Activated naive CD8-positive, alpha-beta T cell treated with anti-CD3 and anti-CD28 coated beads, Interleukin-2, amount 10 ng/mL, durations not matched to agents 7 days and 5 days (primary cell): ENCODE measurements at regions not wholly inside any gene's neighbourhood (a gene's known extent, or its start where the extent isn't known, plus 50 kb on each side); places are given as distances from the start of the nearest gene placed in this dataset.

Source experiments
- ATAC-seq: fragments of 150-1000 bp; cut with Tn5 transposase; one replicate; pipeline ENCODE4 v1.10.0; 2021; ENCODE audit warnings: low read depth, moderate library complexity
- POLR2A ChIA-PET: fragments of 350-600 bp; sonication (Branson Sonifier 250); formaldehyde crosslinking; loops from one replicate; lab custom pipeline; 2021; ENCODE audit warnings: antibody characterized with exemption; lab: Charles Lee
- DNase-seq: peaks from one replicate; pipeline ENCODE4 v3.0.0; 2021
- H3K27ac Mint-ChIP-seq: one replicate; pipeline ENCODE4 v1.8.0; 2022; ENCODE audit warnings: mild to moderate bottlenecking, mixed read lengths
- H3K27me3 Mint-ChIP-seq: one replicate; pipeline ENCODE4 v1.8.0; 2022; ENCODE audit warnings: mild to moderate bottlenecking, moderate library complexity, mixed read lengths
- H3K36me3 Mint-ChIP-seq: one replicate; pipeline ENCODE4 v1.8.0; 2021; ENCODE audit warnings: mild to moderate bottlenecking, mixed read lengths
- H3K4me1 Mint-ChIP-seq: one replicate; pipeline ENCODE4 v1.8.0; 2021; ENCODE audit warnings: mixed read lengths
- H3K4me3 Mint-ChIP-seq: one replicate; pipeline ENCODE4 v1.8.0; 2022; ENCODE audit warnings: mild to moderate bottlenecking, moderate library complexity, mixed read lengths
- H3K9me3 Mint-ChIP-seq: one replicate; pipeline ENCODE4 v1.8.0; 2021; ENCODE audit warnings: mixed read lengths

DNA sequence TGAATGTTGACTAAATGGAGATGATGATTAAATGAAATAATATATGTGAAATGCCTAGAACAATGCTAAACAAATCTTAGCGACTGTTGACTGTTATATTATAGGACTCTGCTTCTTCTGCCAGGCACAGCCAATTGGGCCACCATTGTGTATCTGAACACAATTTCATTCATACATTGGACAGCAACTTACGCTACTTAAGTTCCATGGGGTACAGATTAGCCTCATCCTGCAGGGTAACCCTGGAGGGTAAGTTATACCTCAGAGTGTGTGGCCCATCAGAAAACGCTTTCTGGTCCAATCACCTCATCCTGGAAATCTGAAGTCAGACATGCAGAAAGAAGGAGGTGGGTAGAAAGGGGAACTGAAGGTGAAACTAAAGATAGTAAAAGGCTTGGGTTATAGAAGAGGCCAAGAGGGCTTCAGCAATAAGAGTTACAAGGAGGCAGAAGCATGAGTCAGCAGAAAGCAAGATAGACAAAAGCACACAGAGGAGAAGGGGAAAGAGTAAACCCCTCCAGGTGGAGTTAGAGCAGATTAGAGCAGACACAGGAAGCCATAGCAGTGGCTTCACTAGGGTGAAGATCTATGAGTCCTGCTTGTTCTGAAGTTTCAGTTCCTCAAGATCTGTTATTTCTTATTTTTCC lies 119.3 kb upstream of the SLC24A5 start:
- no peak for DNase-seq
- POLR2A ChIA-PET = no interaction called here
- H3K4me1 Mint-ChIP-seq = no peaks in the 10 kb centered on the region

GRCh38 chr15:48002767-48003166 lies 118.0 kb upstream of the SLC24A5 start:
- DNase-seq = no peak
- Mint-ChIP-seq H3K4me1 (no peaks in the 10 kb centered on the region), H3K27me3 (peaks cover 7% of the 10 kb centered on the region), H3K9me3 (no peaks in the 10 kb centered on the region), H3K27ac (no peak overlapping the region), H3K36me3 (no peaks in the 10 kb centered on the region), H3K4me3 (no peak overlapping the region)
- no peak for ATAC-seq
- POLR2A ChIA-PET = no interaction called here

More for the DNA sequence above, 119.3 kb upstream of the SLC24A5 start:
- H3K4me3 Mint-ChIP-seq = no peak overlapping the region
- H3K36me3 Mint-ChIP-seq = no peaks in the 10 kb centered on the region
- no peak for ATAC-seq
- no peaks in the 10 kb centered on the region for H3K9me3 Mint-ChIP-seq
- H3K27me3 Mint-ChIP-seq = peaks cover 7% of the 10 kb centered on the region
- no peak overlapping the region for H3K27ac Mint-ChIP-seq

DNA sequence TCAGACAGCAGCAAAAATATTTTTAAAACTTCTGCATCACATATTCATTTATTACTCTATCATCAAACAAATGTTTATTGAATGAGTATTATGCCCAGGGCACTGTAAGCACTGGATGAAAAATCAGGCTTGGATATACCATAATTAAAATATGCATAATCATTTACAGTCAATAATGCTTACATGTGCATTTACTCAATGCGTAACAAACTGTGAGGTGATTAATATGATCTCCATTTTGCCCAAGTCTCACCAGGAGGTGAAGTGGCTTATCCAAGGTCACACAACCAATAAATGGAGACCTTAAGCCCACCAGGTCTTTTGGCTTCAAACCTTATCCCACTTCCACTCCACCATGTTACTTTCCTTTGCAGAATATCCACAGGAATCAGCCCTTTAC lies 117.3 kb upstream of the SLC24A5 start:
- H3K27me3 Mint-ChIP-seq = peaks cover 7% of the 10 kb centered on the region

DNA sequence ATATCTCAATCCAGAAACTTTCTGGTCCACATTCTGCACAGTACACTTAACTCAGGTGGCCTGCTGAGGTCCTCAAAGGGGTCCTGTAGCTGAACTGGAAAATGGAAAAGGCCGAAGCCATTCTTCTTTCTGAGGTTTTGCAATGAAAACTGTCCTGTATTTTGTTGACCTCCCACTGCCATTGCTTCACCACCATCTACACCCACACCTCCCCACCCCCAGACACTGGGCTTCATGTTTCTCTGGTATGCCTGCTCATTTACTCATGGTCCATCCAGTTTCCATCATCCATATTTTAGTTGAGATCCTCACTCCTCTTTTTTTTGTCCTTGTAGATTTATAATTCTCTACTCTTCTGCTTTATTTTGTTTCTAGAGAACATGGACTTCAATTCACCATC lies 115.7 kb upstream of the SLC24A5 start:
- POLR2A ChIA-PET = no interaction called here
- ATAC-seq (no peak), DNase-seq (no peak)
- Mint-ChIP-seq H3K9me3 (no peaks in the 10 kb centered on the region), H3K27me3 (peaks cover 7% of the 10 kb centered on the region), H3K4me3 (no peak overlapping the region), H3K36me3 (no peaks in the 10 kb centered on the region), H3K27ac (no peak overlapping the region), H3K4me1 (no peaks in the 10 kb centered on the region)

More for the DNA sequence above, 117.3 kb upstream of the SLC24A5 start:
- POLR2A ChIA-PET = no interaction called here
- Mint-ChIP-seq H3K4me3 (no peak overlapping the region), H3K27ac (no peak overlapping the region), H3K9me3 (no peaks in the 10 kb centered on the region), H3K4me1 (no peaks in the 10 kb centered on the region), H3K36me3 (no peaks in the 10 kb centered on the region)
- ATAC-seq = no peak
- no peak for DNase-seq

GRCh38 chr15:48006031-48006511 lies 114.7 kb upstream of the SLC24A5 start:
- H3K4me3 Mint-ChIP-seq = no peak overlapping the region
- DNase-seq (no peak), ATAC-seq (no peak)
- H3K4me1 Mint-ChIP-seq = no peaks in the 10 kb centered on the region
- POLR2A ChIA-PET = no interaction called here
- H3K36me3 Mint-ChIP-seq = no peaks in the 10 kb centered on the region
- no peaks in the 10 kb centered on the region for H3K9me3 Mint-ChIP-seq
- peaks cover 7% of the 10 kb centered on the region for H3K27me3 Mint-ChIP-seq
- no peak overlapping the region for H3K27ac Mint-ChIP-seq

DNA sequence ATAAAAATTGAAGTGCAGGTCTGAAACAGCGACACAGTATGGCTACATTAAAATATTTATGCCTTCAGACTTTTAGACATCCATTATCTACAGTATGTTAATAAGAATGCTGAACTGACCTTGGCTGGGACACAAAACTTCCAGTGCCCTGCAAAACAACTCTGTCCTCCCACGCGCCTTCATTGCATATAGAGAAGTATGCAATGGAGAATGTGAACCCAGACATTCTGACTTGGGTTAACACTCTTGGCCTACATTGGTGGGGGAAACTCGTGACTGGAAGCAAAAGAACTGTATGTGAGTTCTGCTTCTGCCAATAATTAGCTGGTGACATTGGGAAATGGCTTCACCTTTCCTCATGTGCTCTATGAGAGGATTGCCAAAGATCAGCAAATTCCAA lies 110.5 kb upstream of the SLC24A5 start:
- no peaks in the 10 kb centered on the region for H3K4me1 Mint-ChIP-seq
- no peak for ATAC-seq

GRCh38 chr15:48012191-48012590 lies 108.6 kb upstream of the SLC24A5 start:
- Mint-ChIP-seq H3K4me3 (no peak overlapping the region), H3K9me3 (no peaks in the 10 kb centered on the region), H3K27me3 (no peaks in the 10 kb centered on the region), H3K36me3 (no peaks in the 10 kb centered on the region), H3K4me1 (no peaks in the 10 kb centered on the region), H3K27ac (no peak overlapping the region)
- POLR2A ChIA-PET = no interaction called here
- no peak for ATAC-seq
- DNase-seq = no peak

More for the DNA sequence above, 110.5 kb upstream of the SLC24A5 start:
- Mint-ChIP-seq H3K9me3 (no peaks in the 10 kb centered on the region), H3K27ac (no peak overlapping the region), H3K36me3 (no peaks in the 10 kb centered on the region), H3K4me3 (no peak overlapping the region), H3K27me3 (no peaks in the 10 kb centered on the region)
- POLR2A ChIA-PET = no interaction called here
- no peak for DNase-seq

GRCh38 chr15:48016865-48017264 lies 103.9 kb upstream of the SLC24A5 start:
- H3K36me3 Mint-ChIP-seq = no peaks in the 10 kb centered on the region
- H3K27ac Mint-ChIP-seq = no peak overlapping the region
- H3K4me1 Mint-ChIP-seq = no peaks in the 10 kb centered on the region
- no peaks in the 10 kb centered on the region for H3K9me3 Mint-ChIP-seq
- POLR2A ChIA-PET = no interaction called here
- no peak overlapping the region for H3K4me3 Mint-ChIP-seq
- DNase-seq (no peak), ATAC-seq (no peak)
- H3K27me3 Mint-ChIP-seq = peaks cover 3% of the 10 kb centered on the region

GRCh38 chr15:48017747-48018146 lies 103.0 kb upstream of the SLC24A5 start:
- no peak for DNase-seq
- no peak overlapping the region for H3K27ac Mint-ChIP-seq
- no peaks in the 10 kb centered on the region for H3K9me3 Mint-ChIP-seq
- no peaks in the 10 kb centered on the region for H3K36me3 Mint-ChIP-seq
- H3K4me3 Mint-ChIP-seq = no peak overlapping the region
- no peaks in the 10 kb centered on the region for H3K4me1 Mint-ChIP-seq
- POLR2A ChIA-PET = no interaction called here
- no peak for ATAC-seq
- H3K27me3 Mint-ChIP-seq = peaks cover 3% of the 10 kb centered on the region

DNA sequence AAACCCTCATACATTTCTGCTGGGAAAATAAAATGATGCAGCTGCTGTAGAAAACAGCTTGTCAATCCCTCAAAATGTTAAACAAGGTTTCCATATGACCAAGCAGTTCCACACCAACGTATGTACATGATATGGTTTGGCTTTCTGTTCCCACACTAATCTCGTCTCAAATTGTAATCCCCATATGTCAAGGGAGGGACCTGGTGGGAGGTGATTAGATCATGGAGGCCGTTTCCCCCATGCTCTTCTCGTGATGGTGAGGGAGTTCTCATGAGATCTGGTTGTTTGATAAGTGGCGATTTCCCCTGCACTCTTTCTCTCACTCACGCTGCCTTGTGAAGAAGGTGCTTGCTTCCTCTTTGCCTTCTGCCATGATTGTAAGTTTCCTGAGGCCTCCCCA lies 100.6 kb upstream of the SLC24A5 start:
- POLR2A ChIA-PET = no interaction called here
- no peak for ATAC-seq
- H3K27ac Mint-ChIP-seq = no peak overlapping the region
- no peaks in the 10 kb centered on the region for H3K4me1 Mint-ChIP-seq
- H3K27me3 Mint-ChIP-seq = peaks cover 3% of the 10 kb centered on the region
- H3K4me3 Mint-ChIP-seq = no peak overlapping the region
- DNase-seq = no peak
- no peaks in the 10 kb centered on the region for H3K36me3 Mint-ChIP-seq
- H3K9me3 Mint-ChIP-seq = no peaks in the 10 kb centered on the region

- no peak overlapping the region for H3K27ac Mint-ChIP-seq
- POLR2A ChIA-PET = no interaction called here
Measured at GRCh38 chr15:48021336-48022086, 99.3 kb upstream of the SLC24A5 start.

DNA sequence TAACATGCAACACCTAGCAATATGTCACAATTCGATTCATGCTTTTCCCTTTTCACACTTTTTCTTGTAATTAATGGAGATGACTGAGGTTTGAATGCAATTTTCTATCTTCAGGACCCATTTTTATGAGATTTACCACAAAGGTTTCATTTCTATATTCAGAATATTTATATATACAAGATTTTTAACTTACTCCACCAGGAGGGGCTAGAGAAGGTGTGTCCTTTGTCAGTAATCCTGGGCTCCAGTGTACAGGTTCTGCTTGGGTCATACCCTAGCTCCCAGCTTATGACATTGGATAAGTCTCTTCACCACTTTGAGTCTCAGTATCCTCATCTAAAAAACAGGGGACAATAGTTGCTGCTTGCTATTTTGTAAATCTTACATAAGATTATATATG lies 95.7 kb upstream of the SLC24A5 start:
- Mint-ChIP-seq H3K36me3 (no peaks in the 10 kb centered on the region), H3K27me3 (peaks cover 3% of the 10 kb centered on the region), H3K4me1 (no peaks in the 10 kb centered on the region), H3K27ac (no peak overlapping the region), H3K9me3 (no peaks in the 10 kb centered on the region), H3K4me3 (no peak overlapping the region)
- POLR2A ChIA-PET = no interaction called here
- ATAC-seq (no peak), DNase-seq (no peak)

More at GRCh38 chr15:48021336-48022086, 99.3 kb upstream of the SLC24A5 start:
- no peak for DNase-seq
- Mint-ChIP-seq H3K9me3 (no peaks in the 10 kb centered on the region), H3K4me1 (no peaks in the 10 kb centered on the region), H3K36me3 (no peaks in the 10 kb centered on the region), H3K4me3 (no peak overlapping the region), H3K27me3 (peaks cover 3% of the 10 kb centered on the region)
- ATAC-seq = no peak

DNA sequence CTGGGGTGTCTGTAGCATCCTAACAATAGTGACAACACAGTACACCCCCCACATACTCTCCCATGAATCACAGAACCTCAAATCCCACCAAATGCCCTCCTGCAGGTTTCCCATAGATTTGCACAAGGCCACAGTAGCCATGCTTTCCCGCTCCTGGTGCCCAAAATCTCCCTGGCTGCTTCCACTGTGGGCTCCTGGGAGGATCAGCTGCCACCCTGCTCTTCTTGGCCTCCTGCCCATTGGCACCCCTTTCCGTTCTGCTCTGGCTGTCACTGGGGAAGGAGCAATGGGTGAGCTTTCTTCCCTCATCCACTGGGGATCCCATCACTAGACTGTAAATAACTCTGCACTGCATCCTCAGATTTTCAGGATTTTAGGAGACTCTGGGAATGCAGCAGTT lies 92.1 kb upstream of the SLC24A5 start:
- Mint-ChIP-seq H3K4me3 (no peak overlapping the region), H3K27ac (no peak overlapping the region), H3K9me3 (no peaks in the 10 kb centered on the region), H3K27me3 (peaks cover 6% of the 10 kb centered on the region), H3K4me1 (no peaks in the 10 kb centered on the region), H3K36me3 (no peaks in the 10 kb centered on the region)
- POLR2A ChIA-PET = no interaction called here
- no peak for DNase-seq
- no peak for ATAC-seq

GRCh38 chr15:48029642-48030041 lies 91.1 kb upstream of the SLC24A5 start:
- Mint-ChIP-seq H3K27ac (no peak overlapping the region), H3K9me3 (no peaks in the 10 kb centered on the region), H3K36me3 (no peaks in the 10 kb centered on the region), H3K4me3 (no peak overlapping the region), H3K4me1 (no peaks in the 10 kb centered on the region), H3K27me3 (peaks cover 6% of the 10 kb centered on the region)
- no peak for DNase-seq
- POLR2A ChIA-PET = no interaction called here
- ATAC-seq = no peak
